Muscle layer of colon (tissue), 2 donors: ENCODE measurements at regions not wholly inside any gene's neighbourhood (a gene's known extent, or its start where the extent isn't known, plus 50 kb on each side); places are given as distances from the start of the nearest gene placed in this dataset.

Source experiments
- H3K27ac ChIP-seq: one replicate; pipeline ENCODE4 v1.7.0; 2013; ENCODE audit warnings: low read depth, mild to moderate bottlenecking, low read length, moderate library complexity
- H3K27me3 ChIP-seq, 2 donors: one replicate each; pipeline ENCODE4 v1.7.0; 2013; ENCODE audit warnings: low read length in 2 of 2, mild to moderate bottlenecking in 2 of 2; ENCODE audit not compliant: insufficient read depth in 2 of 2, control insufficient read depth in 1 of 2
- H3K36me3 ChIP-seq: one replicate; pipeline ENCODE4 v1.7.0; 2013; ENCODE audit warnings: mild to moderate bottlenecking, low read length; ENCODE audit not compliant: insufficient read depth
- H3K4me1 ChIP-seq: one replicate; pipeline ENCODE4 v1.7.0; 2013; ENCODE audit warnings: mild to moderate bottlenecking, low read length; ENCODE audit not compliant: insufficient read depth
- H3K4me3 ChIP-seq, 2 donors: one replicate each; pipeline ENCODE4 v1.7.0; 2013; ENCODE audit warnings: low read length in 2 of 2, low read depth in 1 of 2, mild to moderate bottlenecking in 1 of 2, moderate library complexity in 1 of 2
- H3K9ac ChIP-seq: one replicate; pipeline ENCODE4 v1.7.0; 2013; ENCODE audit warnings: low read length
- H3K9me3 ChIP-seq: one replicate; pipeline ENCODE4 v1.7.0; 2013; ENCODE audit warnings: mild to moderate bottlenecking, low read length
- donor health status: abdominal sarcoma.
- donor health status: Adenocarcinoma of cecum.

GRCh38 chr5:34531751-34532360 is 124.3 kb upstream of the RAI14 start:
- Histone ChIP-seq H3K27ac (no peak overlapping the region), H3K9me3 (no peaks in the 10 kb centered on the region), H3K4me3 (no peak overlapping the region), H3K27me3 (no peaks in the 10 kb centered on the region), H3K9ac (no peak overlapping the region), H3K4me1 (peaks cover 48% of the 10 kb centered on the region), H3K36me3 (no peaks in the 10 kb centered on the region)

GRCh38 chr5:34533582-34534522 is 122.3 kb upstream of the RAI14 start:
- Histone ChIP-seq H3K27ac (peak overlapping the region; percentile 15), H3K4me3 (no peak overlapping the region), H3K9me3 (no peaks in the 10 kb centered on the region), H3K4me1 (peaks cover 48% of the 10 kb centered on the region), H3K36me3 (no peaks in the 10 kb centered on the region), H3K9ac (no peak overlapping the region), H3K27me3 (no peaks in the 10 kb centered on the region)

DNA sequence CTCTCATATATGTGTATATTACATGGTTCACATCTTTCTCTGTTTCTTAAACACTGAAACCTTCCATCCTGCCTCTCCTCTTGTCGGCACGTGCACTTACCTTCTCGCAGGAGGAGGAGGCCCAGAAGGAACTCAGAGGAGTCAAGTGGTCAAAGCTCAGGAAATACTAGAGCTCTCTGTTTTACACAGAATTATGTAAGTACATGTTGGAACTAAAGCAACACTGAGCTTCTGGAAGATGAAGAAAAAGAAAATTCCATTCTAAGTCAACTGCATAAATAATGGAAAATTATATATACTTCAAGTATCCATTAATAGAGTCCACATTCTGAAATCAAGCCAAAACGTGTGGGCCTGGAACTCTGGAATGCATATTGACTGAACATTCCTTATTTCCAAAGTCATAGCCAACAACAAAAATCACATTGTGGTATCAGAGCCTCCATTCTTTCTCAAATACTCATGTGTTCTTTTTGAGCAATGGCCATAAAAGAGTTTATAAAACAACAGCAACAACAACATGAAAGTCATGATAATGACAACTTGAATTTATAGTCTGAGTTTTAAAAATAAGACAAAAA is 121.5 kb upstream of the RAI14 start:
- H3K9ac ChIP-seq: no peak overlapping the region
- no peak overlapping the region for H3K27ac ChIP-seq
- H3K36me3 ChIP-seq: no peaks in the 10 kb centered on the region
- no peaks in the 10 kb centered on the region for H3K27me3 ChIP-seq
- no peak overlapping the region for H3K4me3 ChIP-seq
- H3K9me3 ChIP-seq: no peaks in the 10 kb centered on the region
- H3K4me1 ChIP-seq: peaks cover 44% of the 10 kb centered on the region

DNA sequence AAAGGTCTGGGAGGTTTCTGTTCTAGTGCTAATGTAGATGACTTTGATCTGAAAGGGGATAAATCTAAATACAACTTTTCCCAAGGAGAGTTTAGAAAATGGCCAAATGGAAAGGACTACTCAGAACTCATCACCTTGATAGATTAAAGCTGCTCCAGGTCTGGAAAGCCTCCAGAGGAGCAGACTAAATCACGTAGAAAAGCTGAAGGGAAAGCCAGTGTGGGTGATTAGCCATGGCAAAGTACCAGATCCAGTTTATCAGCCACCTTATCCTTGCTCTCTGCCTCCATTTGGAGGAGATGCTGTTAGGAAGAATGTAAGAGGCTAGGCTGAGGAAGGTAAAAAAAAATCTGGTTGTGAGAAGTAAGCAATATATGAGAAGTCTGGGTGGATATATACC is 120.7 kb upstream of the RAI14 start:
- peaks cover 36% of the 10 kb centered on the region for H3K4me1 ChIP-seq
- no peaks in the 10 kb centered on the region for H3K27me3 ChIP-seq
- H3K36me3 ChIP-seq: no peaks in the 10 kb centered on the region
- H3K4me3 ChIP-seq: no peak overlapping the region
- H3K9me3 ChIP-seq: no peaks in the 10 kb centered on the region
- H3K27ac ChIP-seq: no peak overlapping the region
- H3K9ac ChIP-seq: no peak overlapping the region

GRCh38 chr5:34535944-34536623 is 120.0 kb upstream of the RAI14 start:
- Histone ChIP-seq H3K9ac (no peak overlapping the region), H3K27ac (no peak overlapping the region), H3K36me3 (no peaks in the 10 kb centered on the region), H3K4me1 (peaks cover 31% of the 10 kb centered on the region), H3K27me3 (no peaks in the 10 kb centered on the region), H3K9me3 (no peaks in the 10 kb centered on the region), H3K4me3 (no peak overlapping the region)

DNA sequence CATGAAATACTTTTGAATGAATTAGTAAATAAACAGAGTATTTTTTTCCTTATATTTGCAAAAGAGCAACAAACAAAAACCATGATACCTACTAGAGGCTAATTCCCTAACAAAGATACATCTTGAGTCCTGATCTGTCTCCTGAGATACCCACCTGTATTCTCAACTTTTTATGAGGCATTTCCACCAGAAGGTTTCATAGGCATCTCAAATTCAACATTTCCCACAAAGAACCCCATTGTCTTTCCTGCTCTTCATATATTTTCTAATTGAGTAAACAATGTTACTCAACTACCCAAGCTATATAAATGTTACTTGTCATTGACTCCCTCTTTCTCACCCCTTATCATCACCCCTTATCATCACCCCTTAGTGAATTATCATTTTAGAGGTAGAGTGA is 119.4 kb upstream of the RAI14 start:
- Histone ChIP-seq H3K4me3 (no peak overlapping the region), H3K27me3 (no peaks in the 10 kb centered on the region), H3K4me1 (peaks cover 31% of the 10 kb centered on the region), H3K9ac (no peak overlapping the region), H3K9me3 (no peaks in the 10 kb centered on the region), H3K27ac (no peak overlapping the region), H3K36me3 (no peaks in the 10 kb centered on the region)

GRCh38 chr5:34538026-34538672 is 118.0 kb upstream of the RAI14 start:
- no peaks in the 10 kb centered on the region for H3K9me3 ChIP-seq
- no peak overlapping the region for H3K4me3 ChIP-seq
- H3K4me1 ChIP-seq: peaks cover 26% of the 10 kb centered on the region
- H3K36me3 ChIP-seq: no peaks in the 10 kb centered on the region
- H3K27ac ChIP-seq: no peak overlapping the region
- no peak overlapping the region for H3K9ac ChIP-seq
- H3K27me3 ChIP-seq: no peaks in the 10 kb centered on the region

- Histone ChIP-seq H3K4me1 (peaks cover 16% of the 10 kb centered on the region), H3K9ac (no peak overlapping the region), H3K9me3 (no peaks in the 10 kb centered on the region), H3K27me3 (no peaks in the 10 kb centered on the region), H3K27ac (no peak overlapping the region), H3K36me3 (no peaks in the 10 kb centered on the region), H3K4me3 (no peak overlapping the region)
Observed at GRCh38 chr5:34539183-34539582, 116.9 kb upstream of the RAI14 start.

- Histone ChIP-seq H3K9me3 (no peaks in the 10 kb centered on the region), H3K4me3 (no peak overlapping the region), H3K27me3 (no peaks in the 10 kb centered on the region), H3K36me3 (no peaks in the 10 kb centered on the region), H3K9ac (no peak overlapping the region), H3K27ac (no peak overlapping the region), H3K4me1 (peaks cover 2% of the 10 kb centered on the region)
Observed at GRCh38 chr5:34541067-34541466, 115.1 kb upstream of the RAI14 start.

GRCh38 chr5:34542818-34543217 is 113.3 kb upstream of the RAI14 start:
- Histone ChIP-seq H3K4me3 (no peak overlapping the region), H3K9ac (no peak overlapping the region), H3K36me3 (no peaks in the 10 kb centered on the region), H3K9me3 (no peaks in the 10 kb centered on the region), H3K27ac (no peak overlapping the region), H3K4me1 (no peaks in the 10 kb centered on the region), H3K27me3 (no peaks in the 10 kb centered on the region)

DNA sequence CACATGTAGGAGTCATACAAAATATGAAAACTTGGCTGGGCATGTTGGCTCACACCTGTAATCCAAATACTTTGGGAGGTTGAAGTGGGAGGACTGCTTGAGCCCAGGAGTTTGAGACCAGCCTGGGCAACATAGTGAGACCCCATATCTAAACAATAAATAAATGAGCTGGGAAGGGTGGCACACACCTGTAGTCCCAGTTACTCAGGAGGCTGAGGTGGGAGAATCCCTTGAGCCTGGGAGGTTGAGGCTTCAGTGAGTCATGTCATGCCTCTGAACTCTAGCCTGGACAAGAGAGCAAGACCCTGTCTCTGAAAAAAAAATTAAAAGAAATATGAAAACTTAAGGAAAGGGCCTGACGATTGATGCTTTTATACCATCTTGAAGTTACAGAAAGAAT is 112.4 kb upstream of the RAI14 start:
- H3K27ac ChIP-seq: no peak overlapping the region
- H3K4me3 ChIP-seq: no peak overlapping the region
- H3K9ac ChIP-seq: no peak overlapping the region

More for the DNA sequence above, 112.4 kb upstream of the RAI14 start:
- Histone ChIP-seq H3K9me3 (no peaks in the 10 kb centered on the region), H3K27me3 (no peaks in the 10 kb centered on the region), H3K36me3 (no peaks in the 10 kb centered on the region), H3K4me1 (no peaks in the 10 kb centered on the region)
